RPMI7951 (cell line): ENCODE measurements at regions not wholly inside any gene's neighbourhood (a gene's known extent, or its start where the extent isn't known, plus 50 kb on each side); places are given as distances from the start of the nearest gene placed in this dataset.
"Not testable (repeated sequence)": the region's sequence is repeated elsewhere in the genome, so short reads cannot be mapped to it uniquely, and the experiment has no call there.

ENCODE experiments used
- DNase-seq: peaks from one replicate; pipeline ENCODE4 v3.0.0-alpha.2; 2012; ENCODE audit warnings: low read depth

DNA sequence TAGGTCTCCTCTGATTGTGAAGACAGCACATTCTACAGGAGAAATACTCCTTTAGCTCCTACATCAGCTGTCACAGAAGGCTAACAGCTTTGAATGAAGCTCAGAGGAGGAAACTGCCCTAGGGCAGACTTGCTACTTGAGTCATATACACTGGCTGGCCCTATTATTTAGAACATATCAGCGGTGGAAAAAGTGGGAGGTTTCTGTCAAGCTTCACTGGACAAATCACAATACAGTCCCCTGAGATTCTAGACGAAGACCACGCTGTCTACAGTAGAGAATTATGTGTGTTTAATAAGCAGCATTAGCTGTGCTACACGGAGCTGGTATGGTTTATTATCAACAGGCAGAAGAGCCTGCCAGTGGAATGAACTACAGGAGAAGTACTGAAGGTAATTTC, 230.9 kb upstream of the FSIP2 start:
- peak; percentile 41 for DNase-seq

DNA sequence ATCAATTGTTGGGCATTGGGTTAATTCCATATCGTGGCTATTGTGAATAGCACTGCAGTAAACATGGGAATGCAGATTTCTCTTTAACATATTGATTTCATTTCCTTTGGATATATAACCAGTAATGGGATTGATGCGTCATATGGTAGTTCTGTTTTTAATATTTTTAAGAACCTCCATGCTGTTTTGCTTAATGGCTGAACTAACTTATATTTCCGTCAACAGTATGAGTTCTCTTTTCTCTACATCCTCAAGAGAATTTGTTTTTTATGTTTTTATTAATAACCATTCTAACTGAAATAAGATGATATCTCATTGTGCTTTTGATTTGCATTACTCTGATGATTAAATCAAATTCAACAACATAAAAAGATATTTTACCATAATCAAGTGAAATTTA, 228.5 kb upstream of the FSIP2 start:
- DNase-seq: no peak

DNA sequence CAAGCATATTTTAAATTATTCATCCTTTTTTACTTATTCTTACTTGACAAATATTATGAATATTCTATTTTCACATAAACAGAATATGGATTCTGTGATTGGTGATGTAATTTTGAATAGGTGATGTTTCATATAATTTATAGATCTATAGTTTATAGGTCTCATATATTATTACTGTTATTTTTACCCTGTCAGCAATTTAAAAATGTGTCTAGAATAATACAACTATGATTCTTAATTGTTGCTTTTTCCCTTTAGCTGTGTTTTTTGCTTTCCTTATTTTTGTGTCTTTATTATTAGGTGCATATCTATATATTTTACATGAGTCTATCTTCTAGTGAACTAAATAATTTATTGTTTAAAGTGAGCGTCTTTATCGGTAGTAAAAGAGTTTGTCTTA, 226.7 kb upstream of the FSIP2 start:
- no peak for DNase-seq

DNA sequence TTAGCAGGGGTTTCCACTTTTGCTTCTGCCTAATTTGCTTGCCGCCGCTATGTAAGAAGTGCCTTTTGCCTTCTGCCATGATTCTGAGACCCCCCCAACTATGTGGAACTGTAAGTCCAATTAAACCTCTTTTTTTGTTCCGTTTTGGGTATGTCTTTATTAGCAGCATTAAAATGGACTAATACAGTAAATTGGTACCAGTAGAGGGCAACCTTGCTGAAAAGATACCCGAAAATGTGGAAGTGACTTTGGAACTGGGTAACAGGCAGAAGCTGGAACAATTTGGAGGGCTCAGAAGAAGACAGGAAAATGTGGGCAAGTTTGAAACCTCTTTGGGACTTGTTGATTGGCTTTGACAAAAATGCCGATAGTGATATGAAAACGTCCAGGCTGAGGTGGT, 216.1 kb upstream of the FSIP2 start:
- DNase-seq: no peak

DNA sequence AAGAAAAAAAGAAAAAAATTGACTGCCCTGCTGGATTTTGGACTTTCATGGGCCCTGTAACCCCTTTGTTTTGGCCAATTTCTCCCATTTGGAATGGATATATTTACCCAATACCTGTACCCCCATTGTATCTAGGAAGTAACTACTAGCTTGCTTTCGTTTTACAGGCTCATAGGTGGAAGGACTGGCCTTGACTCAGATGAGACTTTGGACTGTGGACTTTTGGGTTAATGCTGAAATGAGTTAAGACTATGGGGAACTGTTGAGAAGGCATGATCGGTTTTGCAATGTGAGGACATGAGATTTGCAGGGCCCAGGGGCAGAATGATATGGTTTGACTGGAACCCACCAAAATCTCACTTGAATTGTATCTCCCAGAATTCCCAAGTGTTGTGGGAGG, 214.4 kb upstream of the FSIP2 start:
- not testable (repeated sequence) for DNase-seq

DNA sequence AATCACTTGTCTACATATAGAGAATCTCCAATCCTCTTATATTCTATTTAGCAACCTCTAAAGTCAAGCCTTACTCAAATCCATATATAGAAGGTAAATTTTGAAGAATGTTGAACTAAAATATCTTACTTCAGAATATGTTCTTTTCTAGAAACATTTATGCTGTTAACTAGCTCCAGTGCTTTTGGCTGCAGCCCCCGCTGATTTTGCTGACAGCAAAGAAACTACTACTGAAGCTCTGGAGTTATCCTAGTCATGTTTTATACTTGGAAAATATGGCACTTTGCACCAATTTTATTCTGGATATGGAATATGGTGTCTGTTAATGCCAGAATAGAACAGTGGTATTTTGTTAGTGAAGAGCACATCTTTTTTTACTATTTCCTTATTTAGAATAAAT, 212.4 kb upstream of the FSIP2 start:
- DNase-seq: no peak

DNA sequence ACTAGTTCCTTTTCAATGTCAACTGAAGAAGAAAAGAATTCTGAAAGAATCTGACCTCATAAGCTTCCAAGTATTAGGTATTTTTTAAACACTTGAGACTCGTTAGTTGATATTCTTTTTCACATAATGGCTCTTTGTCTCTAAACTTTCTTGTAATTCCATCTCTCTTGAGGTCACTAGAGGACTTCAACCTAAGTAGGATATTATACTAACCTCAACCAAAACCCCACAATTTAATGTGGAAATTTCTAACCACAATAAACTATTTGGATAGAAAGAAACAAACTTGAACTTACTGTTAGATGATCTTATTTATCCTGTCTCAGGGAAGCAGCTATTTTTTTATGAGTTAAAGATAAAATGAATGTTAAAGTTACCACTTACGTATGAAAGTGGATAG, 206.9 kb upstream of the FSIP2 start:
- no peak for DNase-seq

DNA sequence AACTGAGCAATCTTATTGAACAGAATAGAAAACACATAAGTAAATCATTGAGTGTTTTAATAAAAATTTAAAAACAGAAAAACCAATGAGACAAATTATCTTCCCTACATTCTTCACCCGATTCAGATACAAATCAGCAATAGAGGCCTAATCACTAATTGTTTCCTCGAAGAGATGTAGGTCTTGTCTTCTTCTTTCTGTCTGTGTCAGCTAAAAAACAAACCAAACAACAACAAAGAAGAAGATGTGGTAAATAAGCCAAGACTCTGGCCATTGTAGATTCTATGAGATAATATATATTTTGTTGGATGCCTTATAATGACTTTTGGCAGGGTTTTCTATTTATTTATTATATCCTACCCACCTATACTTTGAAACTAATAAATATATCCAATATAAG, 200.9 kb upstream of the FSIP2 start:
- DNase-seq: no peak

DNA sequence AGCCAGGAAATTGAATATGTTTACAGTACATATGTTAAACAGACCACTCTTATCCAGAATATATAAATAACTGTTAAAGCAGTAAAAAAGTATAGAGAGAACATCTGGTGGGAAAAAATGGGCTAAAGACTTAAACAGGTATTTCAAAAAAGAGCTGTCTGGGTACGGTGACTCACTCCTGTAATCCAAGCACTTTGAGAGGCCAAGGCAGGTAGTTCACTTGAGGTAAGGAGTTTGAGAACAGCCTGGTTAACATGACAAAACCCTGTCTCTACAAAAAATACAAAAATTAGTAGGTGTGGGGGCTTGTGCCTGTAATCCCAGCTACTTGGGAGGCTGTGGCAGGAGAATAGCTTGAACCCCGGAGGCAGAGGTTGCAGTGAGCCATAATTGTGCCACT, 171.4 kb upstream of the FSIP2 start:
- no peak for DNase-seq

DNA sequence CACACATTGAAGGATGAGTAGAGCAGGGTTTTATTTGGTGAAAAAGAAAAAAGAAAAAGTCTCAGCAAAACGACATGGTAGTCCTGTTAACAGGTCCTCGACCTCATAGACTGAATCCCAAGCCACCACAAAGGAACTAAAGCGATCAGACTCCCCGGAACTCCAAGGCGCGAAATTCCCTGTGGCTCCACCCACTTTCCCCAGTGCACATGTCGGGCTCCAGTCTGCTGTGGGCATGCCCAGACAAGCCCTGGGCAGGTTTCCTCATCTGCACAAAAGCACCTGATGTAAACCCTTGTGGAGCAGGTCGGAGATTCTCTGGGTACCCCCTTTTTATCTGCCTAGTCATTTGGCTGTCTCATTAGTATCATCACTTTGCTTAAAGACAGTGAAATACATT, 170.7 kb upstream of the FSIP2 start:
- DNase-seq: no peak

DNA sequence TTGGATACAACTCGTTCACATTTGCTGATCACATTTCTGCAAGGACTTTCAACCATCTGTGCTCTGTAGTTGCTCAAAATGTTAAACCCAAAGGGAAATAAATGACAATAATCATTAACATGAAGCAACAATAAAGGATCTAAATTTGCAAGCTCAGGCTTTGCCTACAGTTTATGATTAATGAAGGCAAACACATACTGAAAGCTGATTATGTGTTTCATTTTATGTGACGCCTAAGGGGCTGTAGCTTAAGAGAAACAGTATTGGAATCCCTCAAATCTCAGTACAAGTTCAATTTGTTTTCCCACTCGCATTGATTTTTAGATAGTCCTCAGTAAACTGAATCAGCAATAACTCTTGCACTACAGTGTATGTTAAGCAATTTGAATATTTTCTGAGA, 160.3 kb upstream of the FSIP2 start:
- no peak for DNase-seq

DNA sequence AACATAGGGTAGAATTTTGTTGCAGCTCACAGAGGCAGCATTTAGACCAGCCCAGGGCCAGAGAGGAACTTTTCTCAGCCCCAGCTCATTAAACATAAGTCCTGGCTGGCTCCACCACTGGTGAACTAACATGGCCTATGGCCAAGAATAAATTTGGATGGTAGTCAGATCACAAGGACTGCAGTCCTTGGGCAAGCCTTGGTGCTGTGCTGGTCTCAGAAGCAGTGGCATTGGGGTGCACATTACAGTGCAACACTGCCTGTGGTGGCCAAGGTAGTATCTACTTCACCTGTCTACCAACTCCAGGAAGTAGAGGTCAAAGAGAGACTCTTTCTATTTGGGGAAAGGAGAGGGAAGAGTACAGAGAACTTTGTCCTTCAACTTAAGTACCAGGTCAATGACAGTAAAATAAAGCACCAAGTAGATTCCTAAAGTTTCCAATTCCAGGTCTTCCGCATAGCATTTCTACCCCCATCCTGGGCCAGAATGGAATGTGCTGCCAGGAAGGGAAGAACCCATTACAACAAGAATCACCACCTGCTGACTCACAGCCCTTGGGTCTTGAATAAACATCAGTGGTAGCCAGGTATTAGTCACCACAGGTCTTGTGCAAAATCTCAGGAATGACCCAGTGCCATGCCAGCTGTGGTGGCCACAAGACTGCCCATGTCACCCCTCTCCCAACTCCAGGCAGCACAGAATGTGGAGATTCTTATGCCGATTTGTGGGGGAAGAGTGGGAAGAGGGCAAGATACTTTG, 155.4 kb upstream of the FSIP2 start:
- peak; percentile 95 for DNase-seq

DNA sequence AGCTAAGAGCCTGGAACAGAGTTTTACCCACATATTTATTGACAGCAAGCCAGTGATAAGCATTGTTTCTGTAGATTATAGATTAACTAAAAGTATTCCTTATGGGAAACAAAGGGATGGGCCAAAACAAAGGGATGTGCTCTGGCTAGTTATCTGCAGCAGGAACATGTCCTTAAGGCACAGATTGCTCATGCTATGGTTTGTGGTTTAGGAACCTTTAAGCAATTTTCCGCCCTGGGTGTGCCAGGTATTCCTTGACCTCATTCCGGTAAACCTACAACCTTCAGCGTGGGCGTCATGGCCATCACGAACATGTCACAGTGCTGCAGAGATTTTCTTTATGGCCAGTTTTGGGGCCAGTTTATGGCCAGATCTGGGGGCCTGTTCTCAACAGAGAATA, 153.4 kb upstream of the FSIP2 start:
- DNase-seq: peak; percentile 42

DNA sequence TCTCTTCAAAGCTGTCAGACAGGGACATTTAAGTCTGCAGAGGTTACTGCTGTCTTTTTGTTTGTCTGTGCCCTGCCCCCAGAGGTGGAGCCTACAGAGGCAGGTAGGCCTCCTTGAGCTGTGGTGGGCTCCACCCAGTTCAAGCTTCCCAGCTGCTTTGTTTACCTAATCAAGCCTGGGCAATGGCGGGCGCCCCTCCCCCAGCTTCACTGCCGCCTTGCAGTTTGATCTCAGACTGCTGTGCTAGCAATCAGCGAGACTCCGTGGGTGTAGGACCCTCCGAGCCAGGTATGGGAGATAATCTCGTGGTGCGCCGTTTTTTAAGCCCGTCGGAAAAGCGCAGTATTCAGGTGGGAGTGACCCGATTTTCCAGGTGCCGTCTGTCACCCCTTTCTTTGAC, 147.3 kb upstream of the FSIP2 start:
- not testable (repeated sequence) for DNase-seq

DNA sequence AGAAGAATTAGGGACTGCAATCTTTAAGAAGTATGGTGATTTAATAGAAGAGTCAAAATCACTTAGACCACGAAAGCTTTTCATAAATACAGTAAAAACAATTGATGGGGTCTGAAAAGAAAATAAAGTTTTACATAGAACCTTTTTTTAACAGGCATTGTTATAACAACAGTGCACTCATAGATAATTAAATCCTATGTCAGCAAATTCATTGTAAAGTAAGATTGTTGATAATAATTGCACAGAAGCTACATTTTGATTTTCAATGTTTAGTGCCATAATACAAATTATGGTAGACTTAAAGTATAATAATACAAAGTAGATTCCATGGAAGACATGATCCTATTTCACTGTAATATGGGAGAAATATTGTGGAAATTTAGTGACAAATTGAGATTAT, 130.7 kb upstream of the FSIP2 start:
- no peak for DNase-seq

DNA sequence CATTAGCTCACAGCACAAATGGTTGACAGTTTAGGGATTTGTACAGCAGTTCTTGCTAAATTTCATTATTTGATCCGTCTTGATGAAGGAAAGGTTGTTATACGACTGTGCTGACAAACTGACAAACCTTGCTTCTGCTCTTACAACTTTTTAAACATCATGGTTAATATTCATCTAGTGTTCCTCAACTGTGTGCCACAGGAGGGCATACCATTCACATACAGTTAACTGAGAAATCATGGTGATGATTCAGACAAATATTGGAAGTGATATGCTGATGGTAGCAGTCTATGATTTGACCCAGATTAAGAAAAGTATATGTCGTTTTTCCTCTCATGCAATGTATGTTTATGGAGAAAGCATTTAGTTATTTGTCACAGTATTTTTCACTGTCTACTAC, 129.8 kb upstream of the FSIP2 start:
- peak; percentile 25 for DNase-seq

DNA sequence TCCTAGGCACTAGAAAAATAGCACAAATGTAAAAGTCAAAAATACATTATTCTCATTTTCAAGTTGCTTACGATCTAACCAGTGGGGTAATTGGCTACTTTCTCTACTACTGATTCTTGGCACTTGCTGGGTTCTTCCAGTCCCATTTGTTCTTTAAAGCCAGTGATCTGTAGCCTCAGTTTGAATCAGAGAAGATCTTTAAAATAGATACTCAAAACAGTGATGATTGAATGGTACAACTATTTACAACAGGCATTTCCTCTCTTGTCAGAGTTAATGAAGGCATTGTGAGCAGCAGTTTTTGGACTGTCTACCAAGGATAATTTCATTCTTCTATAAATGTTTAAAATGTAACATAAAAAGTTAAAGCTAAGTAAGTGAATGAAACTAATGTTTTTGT, 128.3 kb upstream of the FSIP2 start:
- no peak for DNase-seq

DNA sequence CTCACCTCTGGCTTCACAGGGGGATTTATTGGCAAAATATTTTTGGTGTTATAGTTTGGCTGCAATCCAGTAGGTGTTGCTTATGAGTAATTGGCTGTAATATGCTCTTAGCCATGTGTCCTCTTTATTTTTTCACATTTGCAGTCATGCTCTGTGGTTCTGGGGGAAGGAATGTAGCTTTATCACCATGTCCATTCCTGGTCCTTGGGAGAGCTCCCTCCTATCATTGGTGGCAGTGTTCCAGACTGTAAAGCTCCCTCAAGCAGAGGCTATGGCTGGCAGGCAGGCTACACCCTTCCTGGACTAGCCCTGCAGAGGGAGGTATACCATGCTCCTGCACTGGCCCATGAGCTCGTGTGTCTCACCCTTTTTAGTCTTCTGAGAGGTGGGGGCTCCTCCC, 120.0 kb upstream of the FSIP2 start:
- peak; percentile 67 for DNase-seq

DNA sequence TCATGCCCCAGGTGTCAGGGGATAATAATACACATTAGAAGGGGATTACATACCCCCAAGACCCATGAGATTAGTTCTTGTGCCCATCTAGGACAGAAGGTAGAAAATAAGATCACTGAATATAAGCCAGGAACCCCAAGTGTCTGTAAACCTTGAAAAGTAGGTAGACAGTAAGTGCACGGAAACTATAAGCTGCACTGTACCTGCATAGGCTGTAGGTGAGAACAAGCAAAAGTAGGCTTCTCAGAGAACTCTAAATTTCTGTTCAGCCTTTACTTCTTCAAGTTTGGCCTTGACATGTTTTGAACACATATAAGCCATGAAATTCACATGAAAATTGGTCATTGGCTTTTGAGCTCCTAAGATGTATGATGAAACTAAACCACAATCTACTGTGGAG, 113.0 kb upstream of the FSIP2 start:
- DNase-seq: no peak

DNA sequence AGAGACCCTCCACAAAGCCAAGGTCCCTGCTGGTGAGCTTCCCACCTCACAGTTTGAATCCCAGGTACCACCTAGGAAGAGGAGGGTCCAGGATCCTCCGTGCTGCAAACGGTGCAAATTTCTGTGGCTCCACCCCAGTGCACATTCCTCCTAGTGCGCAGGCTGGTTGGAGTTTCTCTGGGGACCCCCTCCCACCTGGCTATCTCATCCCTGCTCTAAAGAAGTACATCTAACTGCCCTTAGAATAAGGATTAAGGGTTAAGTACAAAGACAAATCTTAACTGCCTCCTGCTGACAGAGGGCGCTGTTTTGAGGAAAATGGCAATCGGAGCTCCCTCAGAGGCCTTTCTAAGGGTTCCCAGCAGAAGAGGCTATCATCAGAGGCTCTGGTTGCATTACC, 109.6 kb upstream of the FSIP2 start:
- peak; percentile 22 for DNase-seq

DNA sequence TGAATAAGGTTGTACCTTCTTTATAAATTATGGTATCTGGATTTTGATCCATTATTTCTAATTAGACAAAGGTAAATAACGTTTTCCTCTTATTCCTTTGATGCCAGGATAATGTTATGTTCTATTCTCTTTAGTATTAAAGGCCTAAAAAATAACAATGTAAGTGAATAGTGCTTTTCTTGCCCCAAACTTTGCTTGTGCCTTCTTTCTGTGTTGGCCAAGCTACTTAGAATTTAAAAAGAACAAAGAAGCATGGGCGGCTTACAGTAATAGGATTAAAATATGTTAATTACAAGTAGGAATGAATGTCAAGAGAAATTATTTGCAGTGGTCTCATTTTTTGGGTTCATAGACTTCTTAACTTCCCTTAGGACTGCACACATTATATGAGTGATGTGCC, 105.0 kb upstream of the FSIP2 start:
- DNase-seq: no peak

DNA sequence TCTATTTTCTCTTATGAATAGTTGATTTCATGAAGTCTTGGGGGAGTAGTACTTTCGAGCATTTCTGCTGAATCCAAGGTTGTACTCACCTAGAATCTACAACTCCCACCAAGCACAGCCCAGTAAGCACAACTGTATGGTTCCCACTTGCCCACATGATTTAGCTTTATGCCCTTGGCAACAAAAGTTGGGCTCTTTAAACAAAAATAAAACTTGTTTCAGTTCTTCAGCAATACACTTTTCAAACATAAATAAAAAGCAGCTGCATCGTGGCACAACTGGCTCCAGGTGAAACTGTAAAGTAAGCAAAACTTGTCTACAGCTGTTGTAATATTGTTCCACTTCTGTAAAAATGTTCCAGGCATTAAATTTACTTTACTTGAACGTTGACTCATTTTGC, 99.8 kb upstream of the FSIP2 start:
- DNase-seq: no peak

DNA sequence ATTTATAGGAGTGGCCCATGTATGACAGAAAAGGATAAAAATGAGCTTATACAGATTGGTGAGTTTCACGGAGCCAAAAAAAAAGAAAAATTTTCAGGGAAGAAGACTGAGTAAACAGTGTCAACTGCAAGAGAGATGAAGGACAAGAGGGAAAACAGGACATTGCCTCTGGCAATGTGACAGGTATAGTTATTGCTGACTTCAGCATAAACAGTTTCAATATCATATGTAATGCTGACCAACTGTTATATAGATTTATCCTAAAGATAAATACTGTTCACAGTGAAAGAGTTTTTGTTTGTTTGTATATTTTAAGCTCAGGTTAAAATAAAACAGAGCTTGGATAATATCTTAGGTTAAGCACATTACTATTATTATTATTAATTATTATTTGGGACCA, 98.0 kb upstream of the FSIP2 start:
- no peak for DNase-seq

DNA sequence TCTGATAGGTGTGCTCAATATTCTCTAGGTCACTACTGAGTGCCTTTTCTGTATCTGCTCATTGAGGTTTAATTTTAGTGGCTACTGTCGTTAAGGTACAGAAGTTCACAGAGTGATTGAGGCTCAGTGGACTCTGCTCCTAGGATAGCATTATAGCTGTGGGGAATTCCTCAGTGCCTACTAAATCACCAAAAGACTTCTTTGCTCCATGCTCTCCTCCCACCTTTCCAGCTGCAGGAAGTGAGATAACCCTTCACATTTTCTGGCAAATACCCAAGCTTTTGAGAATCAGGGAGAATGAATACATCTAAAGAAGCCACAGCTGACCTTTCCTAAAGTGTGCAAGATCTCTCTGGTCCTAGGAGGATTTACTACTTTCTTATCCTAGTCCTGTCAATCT, 95.2 kb upstream of the FSIP2 start:
- peak; percentile 18 for DNase-seq
